ENCODE measurements at regions not wholly inside any gene's neighbourhood (a gene's known extent, or its start where the extent isn't known, plus 50 kb on each side); places are given as distances from the start of the nearest gene placed in this dataset.

DNA sequence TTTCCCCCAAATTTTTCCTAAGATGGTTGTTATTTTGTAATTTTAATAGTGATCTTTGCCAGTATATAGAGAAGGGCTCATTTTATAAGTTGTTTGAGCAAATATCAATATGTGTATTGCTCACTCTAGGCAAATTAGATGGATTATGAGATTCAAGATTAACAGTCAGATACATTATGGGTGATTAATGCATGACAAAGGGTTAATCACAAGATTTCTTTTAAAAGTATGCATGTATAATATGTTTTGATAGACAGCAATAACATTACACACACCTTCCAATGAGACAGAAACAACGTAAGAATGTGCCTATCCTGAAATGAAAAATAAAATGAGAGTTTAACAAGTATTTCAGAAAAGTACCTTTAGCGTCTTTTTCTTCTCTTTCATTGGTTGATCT, 547.6 kb upstream of the AGTR1 start:
- TF ChIP-seq, protein P1, sequence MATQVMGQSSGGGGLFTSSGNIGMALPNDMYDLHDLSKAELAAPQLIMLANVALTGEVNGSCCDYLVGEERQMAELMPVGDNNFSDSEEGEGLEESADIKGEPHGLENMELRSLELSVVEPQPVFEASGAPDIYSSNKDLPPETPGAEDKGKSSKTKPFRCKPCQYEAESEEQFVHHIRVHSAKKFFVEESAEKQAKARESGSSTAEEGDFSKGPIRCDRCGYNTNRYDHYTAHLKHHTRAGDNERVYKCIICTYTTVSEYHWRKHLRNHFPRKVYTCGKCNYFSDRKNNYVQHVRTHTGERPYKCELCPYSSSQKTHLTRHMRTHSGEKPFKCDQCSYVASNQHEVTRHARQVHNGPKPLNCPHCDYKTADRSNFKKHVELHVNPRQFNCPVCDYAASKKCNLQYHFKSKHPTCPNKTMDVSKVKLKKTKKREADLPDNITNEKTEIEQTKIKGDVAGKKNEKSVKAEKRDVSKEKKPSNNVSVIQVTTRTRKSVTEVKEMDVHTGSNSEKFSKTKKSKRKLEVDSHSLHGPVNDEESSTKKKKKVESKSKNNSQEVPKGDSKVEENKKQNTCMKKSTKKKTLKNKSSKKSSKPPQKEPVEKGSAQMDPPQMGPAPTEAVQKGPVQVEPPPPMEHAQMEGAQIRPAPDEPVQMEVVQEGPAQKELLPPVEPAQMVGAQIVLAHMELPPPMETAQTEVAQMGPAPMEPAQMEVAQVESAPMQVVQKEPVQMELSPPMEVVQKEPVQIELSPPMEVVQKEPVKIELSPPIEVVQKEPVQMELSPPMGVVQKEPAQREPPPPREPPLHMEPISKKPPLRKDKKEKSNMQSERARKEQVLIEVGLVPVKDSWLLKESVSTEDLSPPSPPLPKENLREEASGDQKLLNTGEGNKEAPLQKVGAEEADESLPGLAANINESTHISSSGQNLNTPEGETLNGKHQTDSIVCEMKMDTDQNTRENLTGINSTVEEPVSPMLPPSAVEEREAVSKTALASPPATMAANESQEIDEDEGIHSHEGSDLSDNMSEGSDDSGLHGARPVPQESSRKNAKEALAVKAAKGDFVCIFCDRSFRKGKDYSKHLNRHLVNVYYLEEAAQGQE (IDR thresholded peaks at IDR 0.05) = no peak
- TF ChIP-seq, protein P2, sequence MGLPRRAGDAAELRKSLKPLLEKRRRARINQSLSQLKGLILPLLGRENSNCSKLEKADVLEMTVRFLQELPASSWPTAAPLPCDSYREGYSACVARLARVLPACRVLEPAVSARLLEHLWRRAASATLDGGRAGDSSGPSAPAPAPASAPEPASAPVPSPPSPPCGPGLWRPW (IDR thresholded peaks at IDR 0.05) = no peak
- no peak for TF ChIP-seq RCOR1 (IDR thresholded peaks at IDR 0.05; ENCODE audit: low read depth, low read length)
- no peak for TF ChIP-seq PHF8 (IDR thresholded peaks at IDR 0.05; ENCODE audit: borderline replicate concordance, low read depth)
- TF ChIP-seq RARB (CRISPR knock-in tag; IDR thresholded peaks at IDR 0.05) = no peak
- no peak for TF ChIP-seq MAFK (IDR thresholded peaks at IDR 0.05; ENCODE audit: partially characterized antibody)
- no peak for TF ChIP-seq FOSB (CRISPR knock-in tag; IDR thresholded peaks at IDR 0.05)
- no peak for TF ChIP-seq TP53 (CRISPR knock-in tag; IDR thresholded peaks at IDR 0.05)
- TF ChIP-seq, protein P3, sequence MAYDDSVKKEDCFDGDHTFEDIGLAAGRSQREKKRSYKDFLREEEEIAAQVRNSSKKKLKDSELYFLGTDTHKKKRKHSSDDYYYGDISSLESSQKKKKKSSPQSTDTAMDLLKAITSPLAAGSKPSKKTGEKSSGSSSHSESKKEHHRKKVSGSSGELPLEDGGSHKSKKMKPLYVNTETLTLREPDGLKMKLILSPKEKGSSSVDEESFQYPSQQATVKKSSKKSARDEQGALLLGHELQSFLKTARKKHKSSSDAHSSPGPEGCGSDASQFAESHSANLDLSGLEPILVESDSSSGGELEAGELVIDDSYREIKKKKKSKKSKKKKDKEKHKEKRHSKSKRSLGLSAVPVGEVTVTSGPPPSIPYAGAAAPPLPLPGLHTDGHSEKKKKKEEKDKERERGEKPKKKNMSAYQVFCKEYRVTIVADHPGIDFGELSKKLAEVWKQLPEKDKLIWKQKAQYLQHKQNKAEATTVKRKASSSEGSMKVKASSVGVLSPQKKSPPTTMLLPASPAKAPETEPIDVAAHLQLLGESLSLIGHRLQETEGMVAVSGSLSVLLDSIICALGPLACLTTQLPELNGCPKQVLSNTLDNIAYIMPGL (CRISPR knock-in tag; IDR thresholded peaks at IDR 0.05; ENCODE audit: borderline replicate concordance) = no peak
- TF ChIP-seq CHD2 (IDR thresholded peaks at IDR 0.05; ENCODE audit: low read length, partially characterized antibody) = no peak
- Histone ChIP-seq H3K4me3 (no peak overlapping the region), H3K4me2 (no peak overlapping the region), H3K4me1 (no peaks in the 10 kb centered on the region), H3K9me3 (no peaks in the 10 kb centered on the region), H3K27ac (no peak overlapping the region)
- DNase-seq (ENCODE audit: low read depth in 1 of 2, low spot score in 1 of 2) = no peak
- ChIA-PET CTCF (no interaction called here), POLR2A (no interaction called here)
- 41% methylated on average over 2 of the region's 2 CpGs for WGBS (ENCODE audit: missing lambda C conversion rate)
- no peak for FAIRE-seq
- no peak for ATAC-seq

DNA sequence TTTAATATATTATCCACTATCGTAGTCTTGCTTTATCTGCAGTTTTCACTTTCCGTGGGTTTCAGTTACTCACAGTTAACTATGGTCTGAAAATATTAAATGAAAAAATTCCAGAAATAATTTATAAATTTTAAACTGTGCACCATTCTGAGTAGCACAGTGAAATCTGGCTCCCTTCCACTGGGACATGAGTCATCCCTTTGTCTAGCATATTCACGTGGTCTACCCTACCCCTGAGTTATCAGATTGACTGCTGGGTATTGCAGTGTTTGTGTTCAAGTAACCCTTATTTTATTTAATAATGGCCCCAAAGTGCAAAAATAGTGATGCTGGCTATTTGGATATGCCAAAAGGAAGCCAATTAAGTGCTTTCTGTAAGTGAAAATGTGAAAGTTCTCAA, 539.5 kb upstream of the AGTR1 start:
- CTCF ChIA-PET = no interaction called here
- peak in 1 of 2 experiments; percentile 26 for DNase-seq (ENCODE audit: low read depth in 1 of 2, low spot score in 1 of 2)
- WGBS (ENCODE audit: missing lambda C conversion rate) = 33% methylated on average over 3 of the region's 3 CpGs
- Histone ChIP-seq H3K27ac (no peak overlapping the region), H3K4me2 (0 out of 3 replicates have a peak overlapping the region, but pooled peaks have one; percentile 19), H3K4me3 (no peak overlapping the region), H3K4me1 (no peaks in the 10 kb centered on the region), H3K9me3 (no peaks in the 10 kb centered on the region)
- FAIRE-seq = no peak
- POLR2A ChIA-PET = no interaction called here
- TF ChIP-seq FOSL2 (IDR thresholded peaks at IDR 0.05) = 0 out of 2 replicates have a peak, but pooled peaks have one; percentile 16
- peak; percentile 44 for TF ChIP-seq FOSL2 (CRISPR knock-in tag; IDR thresholded peaks at IDR 0.05)
- TF ChIP-seq CHD4 (IDR thresholded peaks at IDR 0.05; ENCODE audit: borderline replicate concordance) = no peak
- ATAC-seq = peak; percentile 50 to 58; a peak in 1 of 6 replicates

DNA sequence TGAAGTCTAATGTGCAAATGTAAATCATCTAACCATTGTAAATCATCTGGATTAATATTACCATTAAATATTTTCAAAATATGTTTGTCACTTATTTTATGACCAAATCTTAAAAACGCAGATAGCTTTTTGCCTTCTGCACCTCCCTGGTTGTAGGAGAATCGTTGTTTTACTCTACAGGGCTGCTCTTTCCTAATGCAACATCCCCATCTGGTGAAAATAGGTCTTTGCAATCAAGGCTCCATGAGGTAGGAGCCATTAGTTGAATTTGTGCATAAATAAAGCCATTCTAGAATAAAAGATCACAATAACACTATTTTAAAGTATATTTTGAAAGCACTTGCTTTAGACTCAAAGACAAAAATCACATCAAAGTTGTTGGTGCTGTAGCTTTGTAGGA, 535.6 kb upstream of the AGTR1 start:
- H3K27ac ChIP-seq = no peak overlapping the region
- no peak overlapping the region for H3K4me3 ChIP-seq
- POLR2A ChIA-PET = no interaction called here
- CTCF ChIA-PET = interaction anchor here (1.2 kb wide), 1 partner anchor 720 kb away, joined by 3 read pairs; no protein-coding TSS in a partner anchor
- no peak for TF ChIP-seq PHF8 (IDR thresholded peaks at IDR 0.05; ENCODE audit: borderline replicate concordance, low read depth)
- no peak for TF ChIP-seq RARB (CRISPR knock-in tag; IDR thresholded peaks at IDR 0.05)
- no peak for FAIRE-seq
- no peaks in the 10 kb centered on the region for H3K4me1 ChIP-seq
- no peak for ATAC-seq
- no peak for DNase-seq (ENCODE audit: low read depth in 1 of 2, low spot score in 1 of 2)
- H3K4me2 ChIP-seq = no peak overlapping the region
- no peaks in the 10 kb centered on the region for H3K9me3 ChIP-seq
- WGBS (ENCODE audit: missing lambda C conversion rate) = 4% methylated on average over 2 of the region's 2 CpGs

DNA sequence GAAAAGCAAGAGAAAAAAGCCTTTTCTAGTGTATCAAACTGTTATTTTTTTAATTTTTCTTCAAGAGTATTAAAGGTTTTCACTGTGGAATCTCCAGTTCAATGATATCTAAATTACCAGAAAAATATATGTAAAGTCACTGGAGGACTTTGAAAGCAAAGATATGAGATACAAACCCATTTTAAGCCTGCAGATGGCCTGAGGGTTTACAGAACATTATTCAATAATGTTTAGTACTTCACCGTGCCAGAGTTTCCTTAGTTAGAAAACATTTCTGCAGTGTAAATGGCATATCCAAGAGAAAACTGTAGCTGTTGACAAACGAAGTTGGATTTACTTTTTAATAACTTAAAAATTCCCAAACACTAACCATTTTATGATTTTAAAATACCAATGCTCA, 529.4 kb upstream of the AGTR1 start:
- POLR2A ChIA-PET = no interaction called here
- DNase-seq (ENCODE audit: low read depth in 1 of 2, low spot score in 1 of 2) (no peak), ATAC-seq (no peak), FAIRE-seq (no peak)
- no peak overlapping the region for H3K4me2 ChIP-seq
- CTCF ChIA-PET = no interaction called here
- no peaks in the 10 kb centered on the region for H3K4me1 ChIP-seq
- H3K9me3 ChIP-seq = no peaks in the 10 kb centered on the region
- 13% methylated on average over 2 of the region's 2 CpGs for whole genome bisulfite sequencing (ENCODE audit: missing lambda C conversion rate)
- H3K27ac ChIP-seq = no peak overlapping the region
- no peak overlapping the region for H3K4me3 ChIP-seq
- TF ChIP-seq, protein P4, sequence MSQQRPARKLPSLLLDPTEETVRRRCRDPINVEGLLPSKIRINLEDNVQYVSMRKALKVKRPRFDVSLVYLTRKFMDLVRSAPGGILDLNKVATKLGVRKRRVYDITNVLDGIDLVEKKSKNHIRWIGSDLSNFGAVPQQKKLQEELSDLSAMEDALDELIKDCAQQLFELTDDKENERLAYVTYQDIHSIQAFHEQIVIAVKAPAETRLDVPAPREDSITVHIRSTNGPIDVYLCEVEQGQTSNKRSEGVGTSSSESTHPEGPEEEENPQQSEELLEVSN (IDR thresholded peaks at IDR 0.05; ENCODE audit: borderline replicate concordance, low read depth) = no peak
- TF ChIP-seq MAFK (IDR thresholded peaks at IDR 0.05; ENCODE audit: partially characterized antibody) (no peak), HOXA7 (CRISPR knock-in tag; IDR thresholded peaks at IDR 0.05) (no peak), JUN (IDR thresholded peaks at IDR 0.05) (no peak), ZNF302 (CRISPR knock-in tag; IDR thresholded peaks at IDR 0.05) (no peak), RCOR1 (IDR thresholded peaks at IDR 0.05; ENCODE audit: low read depth, low read length) (no peak), SMC3 (IDR thresholded peaks at IDR 0.05) (no peak), CBX8 (IDR thresholded peaks at IDR 0.05) (no peak), KDM5A (IDR thresholded peaks at IDR 0.05) (no peak), RARB (CRISPR knock-in tag; IDR thresholded peaks at IDR 0.05) (no peak), RFX5 (IDR thresholded peaks at IDR 0.05) (no peak)
- TF ChIP-seq, protein P5, sequence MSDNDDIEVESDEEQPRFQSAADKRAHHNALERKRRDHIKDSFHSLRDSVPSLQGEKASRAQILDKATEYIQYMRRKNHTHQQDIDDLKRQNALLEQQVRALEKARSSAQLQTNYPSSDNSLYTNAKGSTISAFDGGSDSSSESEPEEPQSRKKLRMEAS (IDR thresholded peaks at IDR 0.05) = no peak
- TF ChIP-seq, protein P2 (IDR thresholded peaks at IDR 0.05) = no peak
- TF ChIP-seq, protein P6, sequence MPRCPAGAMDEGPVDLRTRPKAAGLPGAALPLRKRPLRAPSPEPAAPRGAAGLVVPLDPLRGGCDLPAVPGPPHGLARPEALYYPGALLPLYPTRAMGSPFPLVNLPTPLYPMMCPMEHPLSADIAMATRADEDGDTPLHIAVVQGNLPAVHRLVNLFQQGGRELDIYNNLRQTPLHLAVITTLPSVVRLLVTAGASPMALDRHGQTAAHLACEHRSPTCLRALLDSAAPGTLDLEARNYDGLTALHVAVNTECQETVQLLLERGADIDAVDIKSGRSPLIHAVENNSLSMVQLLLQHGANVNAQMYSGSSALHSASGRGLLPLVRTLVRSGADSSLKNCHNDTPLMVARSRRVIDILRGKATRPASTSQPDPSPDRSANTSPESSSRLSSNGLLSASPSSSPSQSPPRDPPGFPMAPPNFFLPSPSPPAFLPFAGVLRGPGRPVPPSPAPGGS (IDR thresholded peaks at IDR 0.05) = no peak
